Ovary (tissue), 7 donors: ENCODE measurements at regions not wholly inside any gene's neighbourhood (a gene's known extent, or its start where the extent isn't known, plus 50 kb on each side); places are given as distances from the start of the nearest gene placed in this dataset.

Experiments
- DNase-seq, 5 donors: peaks; one replicate each; pipeline ENCODE4 v3.0.0-alpha.2; 2019 to 2020
- H3K27ac ChIP-seq, 2 donors: fragments of 200-600 bp; one replicate each; pipeline versions ENCODE4 v1.5.1 to v1.8.0; 2019 to 2022
- H3K27me3 ChIP-seq: fragments of 200-600 bp; one replicate; pipeline ENCODE4 v1.8.0; 2022
- H3K36me3 ChIP-seq: fragments of 200-600 bp; sonication (generic); one replicate; pipeline ENCODE4 v1.5.1; 2019
- H3K4me1 ChIP-seq: one replicate; pipeline ENCODE4 v1.8.1; 2013; ENCODE audit warnings: mild to moderate bottlenecking, moderate library complexity; ENCODE audit not compliant: insufficient read depth
- H3K4me3 ChIP-seq: fragments of 200-600 bp; sonication (generic); one replicate; pipeline ENCODE4 v1.5.1; 2017
- H3K9me3 ChIP-seq, 2 donors: fragments of 200-600 bp in 1 of 2; sonication (generic) in 1 of 2; one replicate each; pipeline versions ENCODE4 v1.5.1 to v1.8.1; 2013 to 2019; ENCODE audit warnings: mild to moderate bottlenecking in 1 of 2, moderate library complexity in 1 of 2
- CTCF ChIP-seq, 3 donors: fragments of 450-650 bp in 2 of 3; fragments of 200-600 bp in 1 of 3; IDR thresholded peaks; one replicate each; pipeline versions ENCODE4 v1.5.1 to v1.8.0; 2016 to 2022; ENCODE audit warnings: antibody characterized with exemption in 3 of 3, mild to moderate bottlenecking in 1 of 3
- EP300 ChIP-seq: sonication (generic); formaldehyde crosslinking; IDR thresholded peaks from one replicate; pipeline ENCODE4 v1.6.1; 2017; ENCODE audit warnings: antibody characterized with exemption
- POLR2A ChIP-seq: fragments of 450-650 bp; IDR thresholded peaks from one replicate; pipeline ENCODE4 v1.6.1; 2017; ENCODE audit warnings: antibody characterized with exemption, mild to moderate bottlenecking, moderate library complexity
- WGBS, 3 donors: extraction: QIAGEN DNeasy Blood & Tissue Kit in 1 of 3; methylation state at CpG; one replicate each; pipeline versions ENCODE4 v1.1.5 to v1.1.7; 2013 to 2017; 5-methylcytosine and 5-hydroxymethylcytosine counted together
- intact Hi-C, 4 donors: fragments of 100-400 bp; cut with DNase I; formaldehyde crosslinking; loops; one replicate each; pipeline versions ENCODE4 v1.11.0 to v1.15.1; 2022 to 2023
- donor health status: DM: no; HTN: no; CAD: no; lungs with moderate emphysema.
- donor health status: DM: no; HTN: no; CAD: no.
- donor health status: Bipolar disorder and iron deficiency.
- donor health status: DM: no; HTN: no; CAD: no.
- donor health status: DM: yes; HTN: yes; CAD: no.

GRCh38 chr6:143616741-143617140, 61.0 kb upstream of the PHACTR2 start:
- no peaks in the 10 kb centered on the region for H3K36me3 ChIP-seq
- no peak overlapping the region for H3K27ac ChIP-seq
- WGBS, 3 donors = 72 to 84% (median 81%) methylated on average over 7 of the region's 7 CpGs
- no peaks in the 10 kb centered on the region for H3K4me1 ChIP-seq
- DNase-seq = no peak
- no peak overlapping the region for H3K4me3 ChIP-seq
- H3K27me3 ChIP-seq = no peaks in the 10 kb centered on the region
- no peaks in the 10 kb centered on the region for H3K9me3 ChIP-seq
- TF ChIP-seq POLR2A (no peak), CTCF (IDR thresholded peaks at IDR 0.05) (no peak), EP300 (no peak)
- intact Hi-C loops = no loop called here

- intact Hi-C loops = no loop called here
- no peak overlapping the region for H3K4me3 ChIP-seq
- no peak overlapping the region for H3K27ac ChIP-seq
- no peaks in the 10 kb centered on the region for H3K36me3 ChIP-seq
- no peaks in the 10 kb centered on the region for H3K27me3 ChIP-seq
- WGBS, 3 donors = 93 to 98% (median 94%) methylated on average over 1 of the region's 1 CpG
- TF ChIP-seq POLR2A (no peak), CTCF (IDR thresholded peaks at IDR 0.05) (no peak), EP300 (no peak)
- H3K9me3 ChIP-seq = no peaks in the 10 kb centered on the region
- no peak for DNase-seq
- H3K4me1 ChIP-seq = no peaks in the 10 kb centered on the region
These were observed 62.0 kb upstream of the PHACTR2 start for GRCh38 chr6:143615785-143616184.

- 40 to 44% (median 40%) methylated on average over 1 of the region's 1 CpG for WGBS, 3 donors
- H3K9me3 ChIP-seq = no peaks in the 10 kb centered on the region
- no peak for DNase-seq
- intact Hi-C loops = no loop called here
- H3K4me1 ChIP-seq = no peaks in the 10 kb centered on the region
- no peak overlapping the region for H3K4me3 ChIP-seq
- no peak overlapping the region for H3K27ac ChIP-seq
- no peaks in the 10 kb centered on the region for H3K36me3 ChIP-seq
- no peaks in the 10 kb centered on the region for H3K27me3 ChIP-seq
- TF ChIP-seq POLR2A = no peak
- TF ChIP-seq CTCF (IDR thresholded peaks at IDR 0.05) = no peak
- no peak for TF ChIP-seq EP300
These were observed 63.5 kb upstream of the PHACTR2 start for GRCh38 chr6:143614235-143614634.

- intact Hi-C loops = no loop called here
- H3K36me3 ChIP-seq = no peaks in the 10 kb centered on the region
- H3K4me1 ChIP-seq = no peaks in the 10 kb centered on the region
- no peak for DNase-seq
- no peak overlapping the region for H3K27ac ChIP-seq
- WGBS, 3 donors = 91 to 96% (median 96%) methylated on average over 5 of the region's 5 CpGs
- H3K4me3 ChIP-seq = no peak overlapping the region
- H3K9me3 ChIP-seq = no peaks in the 10 kb centered on the region
- no peaks in the 10 kb centered on the region for H3K27me3 ChIP-seq
- TF ChIP-seq CTCF (IDR thresholded peaks at IDR 0.05) (no peak), POLR2A (no peak), EP300 (no peak)
These were observed 64.0 kb upstream of the PHACTR2 start for GRCh38 chr6:143613749-143614148.

- Histone ChIP-seq H3K4me3 (no peak overlapping the region), H3K36me3 (no peaks in the 10 kb centered on the region), H3K27ac (no peak overlapping the region), H3K4me1 (peaks cover 1% of the 10 kb centered on the region), H3K27me3 (no peaks in the 10 kb centered on the region), H3K9me3 (no peaks in the 10 kb centered on the region)
- WGBS, 3 donors = 94 to 97% (median 94%) methylated on average over 1 of the region's 1 CpG
- intact Hi-C loops = no loop called here
- DNase-seq = no peak
- no peak for TF ChIP-seq EP300
These were observed 65.6 kb upstream of the PHACTR2 start for GRCh38 chr6:143612186-143612585.
